OCI-LY7 (cell line): ENCODE measurements at regions not wholly inside any gene's neighbourhood (a gene's known extent, or its start where the extent isn't known, plus 50 kb on each side); places are given as distances from the start of the nearest gene placed in this dataset.

Experiments used
- BruUV-seq: library from RNA; stranded (reverse); fragments of 400-500 nt; replicated peaks from 2 replicates; lab custom pipeline; 2021; lab: Mats Ljungman, UMichigan
- CTCF ChIA-PET: fragments of 300-600 bp; sonication (Branson Sonifier 250); formaldehyde crosslinking; loops from one replicate; lab custom pipeline; 2022; ENCODE audit warnings: antibody characterized with exemption; ENCODE audit not compliant: unreplicated experiment; lab: Charles Lee
- POLR2A ChIA-PET: fragments of 300-600 bp; sonication (Branson Sonifier 250); formaldehyde crosslinking; loops from one replicate; lab custom pipeline; 2022; ENCODE audit warnings: antibody characterized with exemption; lab: Charles Lee
- DNase-seq: peaks from one replicate; pipeline ENCODE4 v3.0.0-alpha.2; 2015; ENCODE audit warnings: low spot score
- H2AFZ ChIP-seq: fragments of 200-600 bp; sonication (generic), shearing (Covaris generic); 2 replicates; pipeline ENCODE4 v1.6.1; 2014; ENCODE audit warnings: mild to moderate bottlenecking, antibody characterized with exemption, low read length, moderate library complexity
- H3K27ac ChIP-seq: fragments of 200-600 bp; sonication (generic); 2 replicates; pipeline ENCODE4 v1.5.1; 2014; ENCODE audit warnings: mixed run types, low read depth, mild to moderate bottlenecking, moderate library complexity, low read length, inconsistent platforms; ENCODE audit not compliant: poor library complexity, severe bottlenecking
- H3K36me3 ChIP-seq: fragments of 200-600 bp; sonication (generic); 2 replicates; pipeline ENCODE4 v1.6.1; 2014; ENCODE audit warnings: mild to moderate bottlenecking, antibody characterized with exemption, low read length, moderate library complexity, mixed read lengths; ENCODE audit not compliant: insufficient read depth
- H3K4me1 ChIP-seq: fragments of 200-600 bp; sonication (generic); 2 replicates; pipeline ENCODE4 v1.5.1; 2014; ENCODE audit warnings: mild to moderate bottlenecking, low read length; ENCODE audit not compliant: insufficient read depth, poor library complexity, severe bottlenecking
- H3K4me2 ChIP-seq: fragments of 200-600 bp; sonication (generic); 2 replicates; pipeline ENCODE4 v1.6.1; 2014; ENCODE audit warnings: mild to moderate bottlenecking, low read length
- H3K4me3 ChIP-seq: fragments of 200-600 bp; sonication (generic); 2 replicates; pipeline ENCODE4 v1.5.1; 2014; ENCODE audit warnings: mild to moderate bottlenecking, low read depth, low read length; ENCODE audit not compliant: poor library complexity, severe bottlenecking
- H3K79me2 ChIP-seq: fragments of 200-600 bp; sonication (generic); 2 replicates; pipeline ENCODE4 v1.6.1; 2016; ENCODE audit warnings: low read depth, mild to moderate bottlenecking, low read length, moderate library complexity, mixed read lengths; ENCODE audit not compliant: insufficient read depth
- H3K9me2 ChIP-seq: fragments of 200-600 bp; sonication (generic); 2 replicates; pipeline ENCODE4 v1.6.1; 2016; ENCODE audit warnings: mild to moderate bottlenecking, low read length, mixed read lengths; ENCODE audit not compliant: insufficient read depth
- H3K9me3 ChIP-seq: fragments of 200-600 bp; sonication (generic); 2 replicates; pipeline ENCODE4 v1.6.1; 2014; ENCODE audit warnings: mild to moderate bottlenecking, mixed run types, low read length, mixed read lengths
- H4K20me1 ChIP-seq: fragments of 200-600 bp; sonication (generic); 2 replicates; pipeline ENCODE4 v1.6.1; 2014; ENCODE audit warnings: mild to moderate bottlenecking, antibody characterized with exemption, low read length, moderate library complexity, mixed read lengths; ENCODE audit not compliant: insufficient read depth
- EZH2phosphoT487 ChIP-seq: fragments of 200-600 bp; sonication (generic); IDR thresholded peaks from 2 replicates; pipeline ENCODE4 v1.6.1; 2018; ENCODE audit warnings: low read depth, borderline replicate concordance, mild to moderate bottlenecking, mixed run types, antibody characterized with exemption, low read length, moderate library complexity, mixed read lengths
- intact Hi-C: fragments of 100-400 bp; cut with micrococcal nuclease; formaldehyde crosslinking; loops from one replicate; pipeline ENCODE4 v1.10.0; 2022; ENCODE audit not compliant: unreplicated experiment
- TF ChIP-seq, protein P1 (sequence below): fragments of 200-600 bp; sonication (generic); conservative IDR thresholded peaks from 2 replicates; pipeline ENCODE4 v1.5.1; 2014; ENCODE audit warnings: mild to moderate bottlenecking, antibody characterized with exemption, low read length, moderate library complexity, mixed read lengths

GRCh38 chr13:79779761-79780160, 298.8 kb downstream of the NDFIP2 start:
- no peak for DNase-seq
- BruUV-seq = no TSS peak
- intact Hi-C loops = no loop called here
- no peaks in the 10 kb centered on the region for H3K36me3 ChIP-seq
- no peak overlapping the region for H3K27ac ChIP-seq
- H3K9me2 ChIP-seq = no peaks in the 10 kb centered on the region
- no peaks in the 10 kb centered on the region for H4K20me1 ChIP-seq
- H3K4me1 ChIP-seq = no peaks in the 10 kb centered on the region
- CTCF ChIA-PET = no interaction called here
- H2AFZ ChIP-seq = no peak overlapping the region
- H3K79me2 ChIP-seq = no peaks in the 10 kb centered on the region
- H3K4me3 ChIP-seq = no peak overlapping the region
- no peaks in the 10 kb centered on the region for H3K9me3 ChIP-seq
- TF ChIP-seq, protein P1, sequence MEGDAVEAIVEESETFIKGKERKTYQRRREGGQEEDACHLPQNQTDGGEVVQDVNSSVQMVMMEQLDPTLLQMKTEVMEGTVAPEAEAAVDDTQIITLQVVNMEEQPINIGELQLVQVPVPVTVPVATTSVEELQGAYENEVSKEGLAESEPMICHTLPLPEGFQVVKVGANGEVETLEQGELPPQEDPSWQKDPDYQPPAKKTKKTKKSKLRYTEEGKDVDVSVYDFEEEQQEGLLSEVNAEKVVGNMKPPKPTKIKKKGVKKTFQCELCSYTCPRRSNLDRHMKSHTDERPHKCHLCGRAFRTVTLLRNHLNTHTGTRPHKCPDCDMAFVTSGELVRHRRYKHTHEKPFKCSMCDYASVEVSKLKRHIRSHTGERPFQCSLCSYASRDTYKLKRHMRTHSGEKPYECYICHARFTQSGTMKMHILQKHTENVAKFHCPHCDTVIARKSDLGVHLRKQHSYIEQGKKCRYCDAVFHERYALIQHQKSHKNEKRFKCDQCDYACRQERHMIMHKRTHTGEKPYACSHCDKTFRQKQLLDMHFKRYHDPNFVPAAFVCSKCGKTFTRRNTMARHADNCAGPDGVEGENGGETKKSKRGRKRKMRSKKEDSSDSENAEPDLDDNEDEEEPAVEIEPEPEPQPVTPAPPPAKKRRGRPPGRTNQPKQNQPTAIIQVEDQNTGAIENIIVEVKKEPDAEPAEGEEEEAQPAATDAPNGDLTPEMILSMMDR = no peak
- no peak for TF ChIP-seq EZH2phosphoT487
- POLR2A ChIA-PET = interaction anchor here (0.6 kb wide), 1 partner anchor 45 kb away, joined by 3 read pairs; no protein-coding TSS in a partner anchor
- H3K4me2 ChIP-seq = no peak overlapping the region

DNA sequence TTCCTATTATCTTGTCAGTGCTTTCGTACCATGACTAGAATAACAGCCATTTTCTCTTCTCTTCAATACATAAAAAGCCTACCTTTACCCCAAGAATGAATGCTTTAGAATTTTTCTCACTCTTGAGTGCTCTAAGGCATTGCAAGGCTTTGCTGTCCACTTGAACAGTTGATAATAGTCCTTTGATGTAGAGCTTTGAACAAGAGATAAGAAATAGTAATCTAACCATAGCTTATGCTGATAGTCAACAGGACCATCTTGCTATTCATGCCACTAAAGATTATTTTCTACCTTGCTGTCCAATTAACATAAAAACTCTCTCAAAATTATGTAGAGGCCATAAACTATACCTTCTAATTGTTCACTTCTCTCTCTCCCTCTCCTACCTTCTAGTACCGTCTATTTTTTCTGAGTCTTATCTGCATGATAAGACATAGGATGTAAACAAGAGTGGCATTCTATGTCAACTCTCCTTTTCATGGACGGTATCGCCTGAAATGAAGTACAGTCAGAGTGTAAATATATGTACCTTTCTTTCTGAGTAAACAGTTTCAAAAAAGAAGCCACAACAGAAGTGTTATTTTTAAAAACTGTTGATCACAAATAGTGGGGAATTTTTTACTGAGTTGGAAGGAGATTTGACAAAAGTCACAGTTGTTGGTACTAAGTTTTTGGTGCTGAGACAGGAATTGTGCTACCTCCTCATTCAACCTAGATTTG, 297.9 kb downstream of the NDFIP2 start:
- H3K27ac ChIP-seq = no peak overlapping the region
- H2AFZ ChIP-seq = no peak overlapping the region
- no peaks in the 10 kb centered on the region for H3K9me3 ChIP-seq
- H3K4me1 ChIP-seq = no peaks in the 10 kb centered on the region
- POLR2A ChIA-PET = interaction anchor here (0.6 kb wide), 2 partner anchors 44 to 96 kb away, joined by 3 read pairs; no protein-coding TSS in a partner anchor
- DNase-seq = no peak
- TF ChIP-seq EZH2phosphoT487 = no peak
- TF ChIP-seq, protein P1 = no peak
- intact Hi-C loops = no loop called here
- no peak overlapping the region for H3K4me3 ChIP-seq
- no TSS peak for BruUV-seq
- no peak overlapping the region for H3K4me2 ChIP-seq
- CTCF ChIA-PET = no interaction called here
- no peaks in the 10 kb centered on the region for H3K36me3 ChIP-seq
- no peaks in the 10 kb centered on the region for H3K79me2 ChIP-seq
- H4K20me1 ChIP-seq = no peaks in the 10 kb centered on the region
- H3K9me2 ChIP-seq = no peaks in the 10 kb centered on the region

GRCh38 chr13:79777504-79777903, 296.5 kb downstream of the NDFIP2 start:
- Histone ChIP-seq H3K9me2 (no peaks in the 10 kb centered on the region), H4K20me1 (no peaks in the 10 kb centered on the region), H3K36me3 (no peaks in the 10 kb centered on the region), H2AFZ (no peak overlapping the region), H3K9me3 (no peaks in the 10 kb centered on the region), H3K27ac (no peak overlapping the region), H3K4me2 (no peak overlapping the region), H3K79me2 (no peaks in the 10 kb centered on the region), H3K4me3 (no peak overlapping the region), H3K4me1 (no peaks in the 10 kb centered on the region)
- CTCF ChIA-PET = no interaction called here
- TF ChIP-seq, protein P1 = no peak
- no peak for TF ChIP-seq EZH2phosphoT487
- POLR2A ChIA-PET = no interaction called here
- intact Hi-C loops = no loop called here
- BruUV-seq = no TSS peak
- DNase-seq = no peak
